SK-N-SH (cell line): ENCODE measurements at regions not wholly inside any gene's neighbourhood (a gene's known extent, or its start where the extent isn't known, plus 50 kb on each side); places are given as distances from the start of the nearest gene placed in this dataset.

Source experiments
- CTCF ChIA-PET: fragments of 300-600, 350-600 bp; formaldehyde crosslinking; extraction: SDS; loops from one replicate; lab custom pipeline; 2021; lab: Yijun Ruan, JAX
- POLR2A ChIA-PET: fragments of 350-600 bp; sonication (Branson Sonifier 250); formaldehyde crosslinking; extraction: SDS; loops from one replicate; lab custom pipeline; 2020; ENCODE audit warnings: antibody characterized with exemption, inconsistent platforms; lab: Yijun Ruan, JAX
- DNase-seq: peaks from one replicate; pipeline ENCODE4 v3.0.0; 2012
- H2AFZ ChIP-seq: fragments of 200-600 bp; sonication (generic); 2 replicates; pipeline ENCODE4 v1.8.1; 2016; ENCODE audit warnings: antibody characterized with exemption, mild to moderate bottlenecking, low read depth
- H3F3A ChIP-seq: fragments of 200-600 bp; sonication (generic); replicated peaks from 2 replicates; pipeline ENCODE3; 2016; ENCODE audit warnings: antibody characterized with exemption, mild to moderate bottlenecking; ENCODE audit not compliant: insufficient read depth
- H3K27ac ChIP-seq, 2 experiments: fragments of 200-500 bp in 1 of 2; fragments of 200-600 bp in 1 of 2; sonication (Bioruptor generic) in 1 of 2; sonication (generic), shearing (Covaris generic) in 1 of 2; 2 replicates each; pipeline versions ENCODE4 v1.5.1 to v1.6.1; 2014 to 2016; ENCODE audit warnings: low read depth in 2 of 2, inconsistent platforms in 1 of 2, low read length in 1 of 2, mild to moderate bottlenecking in 1 of 2, mixed read lengths in 1 of 2
- H3K27me3 ChIP-seq: fragments of 200-600 bp; sonication (generic), shearing (Covaris generic); 2 replicates; pipeline ENCODE4 v1.6.1; 2016; ENCODE audit warnings: mixed run types; ENCODE audit not compliant: insufficient read depth
- H3K36me3 ChIP-seq, 2 experiments: fragments of 200-500 bp in 1 of 2; fragments of 200-600 bp in 1 of 2; sonication (Bioruptor generic) in 1 of 2; sonication (generic) in 1 of 2; replicated peaks in 1 of 2; 2 replicates each; pipeline versions ENCODE3 to v1.5.1; 2014 to 2016; ENCODE audit warnings: low read length in 1 of 2, mild to moderate bottlenecking in 1 of 2; ENCODE audit not compliant: insufficient read depth in 2 of 2, control insufficient read depth in 1 of 2
- H3K4me1 ChIP-seq, 2 experiments: fragments of 200-500 bp in 1 of 2; fragments of 200-600 bp in 1 of 2; sonication (Bioruptor generic) in 1 of 2; sonication (generic), shearing (Covaris generic) in 1 of 2; 2 replicates each; pipeline versions ENCODE4 v1.5.1 to v1.6.1; 2014 to 2016; ENCODE audit warnings: low read depth in 1 of 2, low read length in 1 of 2, mixed run types in 1 of 2; ENCODE audit not compliant: insufficient read depth in 2 of 2, control insufficient read depth in 1 of 2
- H3K4me2 ChIP-seq: fragments of 200-600 bp; sonication (generic), shearing (Covaris generic); 2 replicates; pipeline ENCODE4 v1.6.1; 2017; ENCODE audit warnings: mixed run types
- H3K4me3 ChIP-seq, 2 experiments: fragments of 200-500 bp in 1 of 2; fragments of 200-600 bp in 1 of 2; sonication (Bioruptor generic) in 1 of 2; sonication (generic), shearing (Covaris generic) in 1 of 2; 2 replicates each; pipeline versions ENCODE4 v1.5.1 to v1.8.1; 2014 to 2016; ENCODE audit warnings: low read depth in 2 of 2, inconsistent platforms in 1 of 2, low read length in 1 of 2, mild to moderate bottlenecking in 1 of 2, mixed read lengths in 1 of 2, moderate library complexity in 1 of 2
- H3K79me2 ChIP-seq: fragments of 200-600 bp; sonication (generic); 2 replicates; pipeline ENCODE4 v1.8.1; 2017; ENCODE audit warnings: mild to moderate bottlenecking; ENCODE audit not compliant: insufficient read depth
- H3K9ac ChIP-seq: fragments of 200-600 bp; sonication (generic); 2 replicates; pipeline ENCODE4 v1.6.1; 2017; ENCODE audit warnings: mixed run types
- H3K9me2 ChIP-seq: fragments of 200-600 bp; sonication (generic); 2 replicates; pipeline ENCODE4 v1.6.1; 2017; ENCODE audit warnings: mixed run types
- H3K9me3 ChIP-seq: fragments of 200-600 bp; sonication (generic); 2 replicates; pipeline ENCODE4 v1.6.1; 2017; ENCODE audit warnings: mixed run types, mild to moderate bottlenecking, moderate library complexity
- H4K20me1 ChIP-seq: fragments of 200-600 bp; sonication (generic); 2 replicates; pipeline ENCODE4 v1.6.1; 2017; ENCODE audit warnings: mild to moderate bottlenecking, mixed run types; ENCODE audit not compliant: insufficient read depth
- CTCF ChIP-seq: fragments of 200-600 bp; sonication (generic); IDR thresholded peaks from 2 replicates; pipeline ENCODE4 v1.6.1; 2017; ENCODE audit warnings: antibody characterized with exemption, mild to moderate bottlenecking, moderate library complexity
- FOSL2 ChIP-seq: IDR thresholded peaks from 2 replicates; pipeline ENCODE4 v1.4.0; 2012; ENCODE audit warnings: low read depth, mild to moderate bottlenecking, moderate library complexity, borderline replicate concordance
- FOXJ3 ChIP-seq: sonication (generic); formaldehyde crosslinking; IDR thresholded peaks from 2 replicates; pipeline ENCODE4 v1.5.1; 2020; ENCODE audit warnings: mild to moderate bottlenecking, missing genetic modification reagents
- MEF2A ChIP-seq: IDR thresholded peaks from 2 replicates; pipeline ENCODE4 v1.4.0; 2012; ENCODE audit warnings: low read depth, borderline replicate concordance
- NRF1 ChIP-seq: IDR thresholded peaks from 2 replicates; pipeline ENCODE4 v1.6.1; 2012; ENCODE audit warnings: low read depth, mild to moderate bottlenecking, low read length
- REST ChIP-seq: IDR thresholded peaks from 2 replicates; pipeline ENCODE4 v1.6.1; 2012; ENCODE audit warnings: mild to moderate bottlenecking, low read depth, low read length, moderate library complexity
- RFX5 ChIP-seq: IDR thresholded peaks from 2 replicates; pipeline ENCODE4 v1.6.1; 2012; ENCODE audit warnings: mild to moderate bottlenecking, improper control_type of control experiment, low read length
- RXRA ChIP-seq: IDR thresholded peaks from 2 replicates; pipeline ENCODE4 v1.4.0; 2012; ENCODE audit warnings: low read depth, mild to moderate bottlenecking, borderline replicate concordance
- SIN3A ChIP-seq: IDR thresholded peaks from 2 replicates; pipeline ENCODE4 v1.6.1; 2012; ENCODE audit warnings: low read depth, mild to moderate bottlenecking, low read length, moderate library complexity, borderline replicate concordance
- TAF1 ChIP-seq: IDR thresholded peaks from 2 replicates; pipeline ENCODE4 v1.6.1; 2012; ENCODE audit warnings: low read depth, mild to moderate bottlenecking, low read length, moderate library complexity, borderline replicate concordance
- USF2 ChIP-seq: fragments of 150-350 bp; IDR thresholded peaks from 2 replicates; pipeline ENCODE4 v1.6.1; 2017; ENCODE audit warnings: antibody characterized with exemption, low read length, low read depth, borderline replicate concordance
- ZBTB33 ChIP-seq: IDR thresholded peaks from 2 replicates; pipeline ENCODE4 v1.4.0; 2012; ENCODE audit warnings: low read depth, borderline replicate concordance
- WGBS: methylation state at CpG from one replicate; pipeline ENCODE4 v1.1.6; 2017; ENCODE audit warnings: low lambda C conversion rate; 5-methylcytosine and 5-hydroxymethylcytosine counted together

GRCh38 chr10:55353414-55353813 lies 552.4 kb upstream of the PCDH15 start:
- TF ChIP-seq RFX5 (no peak), REST (no peak), CTCF (no peak), TAF1 (no peak), RXRA (no peak), ZBTB33 (no peak), FOSL2 (no peak), MEF2A (no peak), NRF1 (no peak), USF2 (no peak), FOXJ3 (CRISPR knock-in tag) (no peak), SIN3A (no peak)
- TF ChIP-seq, all 33 proteins: peak for 0
- 52% methylated on average over 1 of the region's 1 CpG for WGBS
- Histone ChIP-seq H3K9ac (no peak overlapping the region), H3K27ac (no peak overlapping the region), H3K79me2 (no peaks in the 10 kb centered on the region), H3K4me3 (no peak overlapping the region), H3K4me1 (no peaks in the 10 kb centered on the region; a peak in 1 of 4 replicates), H3K9me2 (no peaks in the 10 kb centered on the region), H3K9me3 (peaks cover 9% of the 10 kb centered on the region; the same call in 1 of the 2 replicates), H3F3A (peaks cover 4% of the 10 kb centered on the region), H3K4me2 (no peak overlapping the region), H4K20me1 (no peaks in the 10 kb centered on the region), H2AFZ (no peak overlapping the region), H3K27me3 (no peaks in the 10 kb centered on the region), H3K36me3 (no peaks in the 10 kb centered on the region)
- ChIA-PET POLR2A (no interaction called here), CTCF (no interaction called here)
- no peak for DNase-seq
